ENCODE measurements at regions not wholly inside any gene's neighbourhood (a gene's known extent, or its start where the extent isn't known, plus 50 kb on each side); places are given as distances from the start of the nearest gene placed in this dataset.
"Not testable (repeated sequence)": the region's sequence is repeated elsewhere in the genome, so short reads cannot be mapped to it uniquely, and the experiment has no call there.

- no peaks in the 10 kb centered on the region for H3K27me3 ChIP-seq
- H3K4me1 ChIP-seq (ENCODE audit: insufficient read depth) = no peaks in the 10 kb centered on the region
- H3K4me3 ChIP-seq = no peak overlapping the region
- WGBS (ENCODE audit: low lambda C conversion rate, missing lambda C conversion rate) = 84% methylated on average over 1 of the region's 1 CpG
- no peaks in the 10 kb centered on the region for H3K79me2 ChIP-seq
- no peaks in the 10 kb centered on the region for H3K9me2 ChIP-seq (replicated peaks; ENCODE audit: insufficient read depth)
- TF ChIP-seq EZH2 (IDR thresholded peaks at IDR 0.05; ENCODE audit: borderline replicate concordance) = no peak
- TF ChIP-seq EZH2phosphoT487 (IDR thresholded peaks at IDR 0.05; ENCODE audit: low read depth, severe bottlenecking, unreplicated experiment) = no peak
- TF ChIP-seq CTCF (IDR thresholded peaks at IDR 0.05; ENCODE audit: poor library complexity) = no peak
- H3K4me2 ChIP-seq = no peak overlapping the region
- H2AFZ ChIP-seq = no peak overlapping the region
- no peak overlapping the region for H3K27ac ChIP-seq
- no peaks in the 10 kb centered on the region for H3K36me3 ChIP-seq (replicated peaks; ENCODE audit: insufficient read depth, low read depth)
- H4K20me1 ChIP-seq (ENCODE audit: insufficient read depth, poor library complexity, severe bottlenecking) = no peaks in the 10 kb centered on the region
- H3K9me3 ChIP-seq (ENCODE audit: low read depth) = no peaks in the 10 kb centered on the region
- DNase-seq (ENCODE audit: low spot score) = no peak
Measured at GRCh38 chr4:97015301-97015700, 1128.0 kb downstream of the STPG2 start.

- no peaks in the 10 kb centered on the region for H3K4me1 ChIP-seq (ENCODE audit: insufficient read depth)
- no peak overlapping the region for H3K4me2 ChIP-seq
- DNase-seq (ENCODE audit: low spot score) = no peak
- H3K27ac ChIP-seq = no peak overlapping the region
- no peaks in the 10 kb centered on the region for H4K20me1 ChIP-seq (ENCODE audit: insufficient read depth, poor library complexity, severe bottlenecking)
- 65% methylated on average over 5 of the region's 5 CpGs for WGBS (ENCODE audit: low lambda C conversion rate, missing lambda C conversion rate)
- no peak overlapping the region for H3K4me3 ChIP-seq
- no peak overlapping the region for H2AFZ ChIP-seq
- no peaks in the 10 kb centered on the region for H3K79me2 ChIP-seq
- no peaks in the 10 kb centered on the region for H3K9me3 ChIP-seq (ENCODE audit: low read depth)
- H3K36me3 ChIP-seq (replicated peaks; ENCODE audit: insufficient read depth, low read depth) = no peaks in the 10 kb centered on the region
- no peaks in the 10 kb centered on the region for H3K9me2 ChIP-seq (replicated peaks; ENCODE audit: insufficient read depth)
- H3K27me3 ChIP-seq = no peaks in the 10 kb centered on the region
- no peak for TF ChIP-seq EZH2 (IDR thresholded peaks at IDR 0.05; ENCODE audit: borderline replicate concordance)
- no peak for TF ChIP-seq EZH2phosphoT487 (IDR thresholded peaks at IDR 0.05; ENCODE audit: low read depth, severe bottlenecking, unreplicated experiment)
Measured at GRCh38 chr4:97016186-97016907, 1126.9 kb downstream of the STPG2 start.

- H2AFZ ChIP-seq = no peak overlapping the region
- no peak overlapping the region for H3K27ac ChIP-seq
- no peaks in the 10 kb centered on the region for H3K36me3 ChIP-seq (replicated peaks; ENCODE audit: insufficient read depth, low read depth)
- H3K9me3 ChIP-seq (ENCODE audit: low read depth) = no peaks in the 10 kb centered on the region
- no peak overlapping the region for H3K4me3 ChIP-seq
- H3K4me1 ChIP-seq (ENCODE audit: insufficient read depth) = no peaks in the 10 kb centered on the region
- 65% methylated on average over 2 of the region's 2 CpGs for WGBS (ENCODE audit: low lambda C conversion rate, missing lambda C conversion rate)
- no peak overlapping the region for H3K4me2 ChIP-seq
- no peaks in the 10 kb centered on the region for H3K79me2 ChIP-seq
- no peak for DNase-seq (ENCODE audit: low spot score)
- H3K9me2 ChIP-seq (replicated peaks; ENCODE audit: insufficient read depth) = no peaks in the 10 kb centered on the region
- TF ChIP-seq EZH2 (IDR thresholded peaks at IDR 0.05; ENCODE audit: borderline replicate concordance) (no peak), EZH2phosphoT487 (IDR thresholded peaks at IDR 0.05; ENCODE audit: low read depth, severe bottlenecking, unreplicated experiment) (no peak), CTCF (IDR thresholded peaks at IDR 0.05; ENCODE audit: poor library complexity) (no peak)
- H4K20me1 ChIP-seq (ENCODE audit: insufficient read depth, poor library complexity, severe bottlenecking) = no peaks in the 10 kb centered on the region
- H3K27me3 ChIP-seq = no peaks in the 10 kb centered on the region
Measured at GRCh38 chr4:97027728-97028410, 1115.4 kb downstream of the STPG2 start.

- no peaks in the 10 kb centered on the region for H3K4me1 ChIP-seq (ENCODE audit: insufficient read depth)
- 81% methylated on average over 2 of the region's 2 CpGs for WGBS (ENCODE audit: low lambda C conversion rate, missing lambda C conversion rate)
- H3K36me3 ChIP-seq (replicated peaks; ENCODE audit: insufficient read depth, low read depth) = no peaks in the 10 kb centered on the region
- no peak overlapping the region for H3K4me2 ChIP-seq
- no peaks in the 10 kb centered on the region for H4K20me1 ChIP-seq (ENCODE audit: insufficient read depth, poor library complexity, severe bottlenecking)
- no peak overlapping the region for H3K27ac ChIP-seq
- DNase-seq (ENCODE audit: low spot score) = no peak
- TF ChIP-seq EZH2 (IDR thresholded peaks at IDR 0.05; ENCODE audit: borderline replicate concordance) (no peak), EZH2phosphoT487 (IDR thresholded peaks at IDR 0.05; ENCODE audit: low read depth, severe bottlenecking, unreplicated experiment) (no peak)
- no peak overlapping the region for H2AFZ ChIP-seq
- H3K9me3 ChIP-seq (ENCODE audit: low read depth) = no peaks in the 10 kb centered on the region
- no peaks in the 10 kb centered on the region for H3K79me2 ChIP-seq
- H3K27me3 ChIP-seq = no peaks in the 10 kb centered on the region
- H3K4me3 ChIP-seq = no peak overlapping the region
- H3K9me2 ChIP-seq (replicated peaks; ENCODE audit: insufficient read depth) = no peaks in the 10 kb centered on the region
Measured at GRCh38 chr4:97028785-97029184, 1114.5 kb downstream of the STPG2 start.

GRCh38 chr4:97037411-97038145, 1105.7 kb downstream of the STPG2 start:
- not testable (repeated sequence) for H3K36me3 ChIP-seq (replicated peaks; ENCODE audit: insufficient read depth, low read depth); H3K27ac ChIP-seq; H3K9me2 ChIP-seq (replicated peaks; ENCODE audit: insufficient read depth); H3K4me3 ChIP-seq; H3K27me3 ChIP-seq; H3K79me2 ChIP-seq; H2AFZ ChIP-seq; H4K20me1 ChIP-seq (ENCODE audit: insufficient read depth, poor library complexity, severe bottlenecking); H3K9me3 ChIP-seq (ENCODE audit: low read depth); H3K4me2 ChIP-seq; H3K4me1 ChIP-seq (ENCODE audit: insufficient read depth)
- DNase-seq (ENCODE audit: low spot score) = peak; percentile 4
- 47% methylated on average over 12 of the region's 12 CpGs for WGBS (ENCODE audit: low lambda C conversion rate, missing lambda C conversion rate)
